ENCODE measurements at regions not wholly inside any gene's neighbourhood (a gene's known extent, or its start where the extent isn't known, plus 50 kb on each side); places are given as distances from the start of the nearest gene placed in this dataset.
"Not testable (repeated sequence)": the region's sequence is repeated elsewhere in the genome, so short reads cannot be mapped to it uniquely, and the experiment has no call there.

DNA sequence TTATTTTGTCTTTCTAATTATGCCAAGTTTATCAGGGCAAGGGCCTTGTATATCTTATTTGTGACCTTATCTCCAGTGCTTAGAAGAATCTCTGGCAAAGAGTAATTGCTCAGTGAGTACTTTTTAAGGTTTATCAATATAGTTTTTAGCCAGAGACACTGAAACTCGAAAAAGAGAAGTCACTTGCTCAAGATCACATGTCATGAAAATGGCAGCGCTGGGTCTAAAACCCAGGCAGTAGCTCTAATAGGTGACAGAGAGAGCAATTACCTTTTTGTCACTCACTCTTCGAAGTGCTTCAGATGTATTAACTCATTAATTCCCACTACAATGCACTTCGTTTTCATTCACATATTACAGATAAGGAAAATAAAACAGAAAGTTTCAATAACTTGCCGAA is 667.5 kb downstream of the DOK5 start:
- DNase-seq: no peak

DNA sequence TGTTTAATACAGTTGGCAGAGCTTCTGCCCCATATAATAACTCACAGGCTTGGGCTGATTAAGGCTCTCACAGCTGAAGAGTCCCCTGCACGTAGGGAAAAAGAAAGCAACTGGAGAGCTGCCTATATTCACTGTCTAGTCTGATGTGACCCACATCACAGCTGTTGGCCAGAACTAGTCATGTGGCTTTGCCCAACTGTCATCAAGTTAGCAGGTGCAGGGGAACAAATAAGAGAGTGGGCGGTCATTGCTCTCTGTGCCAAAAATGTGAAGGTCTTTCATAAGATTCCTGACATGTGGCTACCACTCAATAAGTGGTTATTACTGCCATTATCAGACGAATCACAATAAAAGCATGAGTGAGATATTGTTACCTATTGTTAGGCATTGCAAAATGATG is 665.2 kb downstream of the DOK5 start:
- DNase-seq: no peak

GRCh38 chr20:55139173-55139765 is 663.9 kb downstream of the DOK5 start:
- DNase-seq: no peak

GRCh38 chr20:55135923-55136322 is 660.5 kb downstream of the DOK5 start:
- DNase-seq: no peak

DNA sequence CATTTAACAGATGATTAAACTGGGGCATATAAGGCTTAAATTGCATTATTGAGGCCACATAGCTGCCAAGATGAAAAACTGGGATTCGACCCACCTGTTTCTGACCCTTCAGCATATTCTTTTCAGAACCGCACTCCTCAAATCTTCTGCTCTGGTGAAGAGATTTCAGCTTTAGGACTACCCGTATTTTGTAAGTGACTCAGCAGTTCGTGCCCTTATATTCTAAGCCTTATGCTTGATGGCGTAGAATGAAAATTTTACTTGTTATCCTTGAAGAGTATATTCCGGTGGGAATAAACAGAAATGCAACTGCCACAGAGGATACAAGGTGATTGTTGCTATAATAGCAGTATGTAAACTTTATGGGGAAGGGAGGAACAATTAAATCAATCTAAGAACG is 657.1 kb downstream of the DOK5 start:
- no peak for DNase-seq

GRCh38 chr20:55117577-55117976 is 642.2 kb downstream of the DOK5 start:
- DNase-seq: not testable (repeated sequence)

GRCh38 chr20:55116598-55116997 is 641.2 kb downstream of the DOK5 start:
- no peak for DNase-seq

DNA sequence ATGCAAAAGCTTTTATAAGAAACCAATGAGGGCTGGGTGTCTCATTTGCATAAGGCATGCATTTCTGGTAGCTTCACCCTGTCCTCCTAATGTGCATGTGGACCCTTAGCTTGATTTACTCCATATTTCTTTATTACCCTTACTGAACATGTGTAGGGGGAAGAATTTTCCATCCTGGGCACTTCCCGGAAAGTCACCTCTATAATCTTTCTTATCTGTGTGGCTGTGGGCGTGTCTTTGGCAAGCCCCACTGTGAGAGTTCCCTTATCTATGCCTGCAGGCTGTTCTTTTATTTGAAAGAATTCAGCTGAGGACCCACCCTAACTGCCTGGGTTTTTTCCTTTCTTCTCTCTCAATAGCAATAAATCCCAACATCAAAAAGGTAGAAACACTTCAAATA is 627.8 kb downstream of the DOK5 start:
- DNase-seq: no peak

GRCh38 chr20:55099251-55099650 is 623.9 kb downstream of the DOK5 start:
- DNase-seq: no peak

DNA sequence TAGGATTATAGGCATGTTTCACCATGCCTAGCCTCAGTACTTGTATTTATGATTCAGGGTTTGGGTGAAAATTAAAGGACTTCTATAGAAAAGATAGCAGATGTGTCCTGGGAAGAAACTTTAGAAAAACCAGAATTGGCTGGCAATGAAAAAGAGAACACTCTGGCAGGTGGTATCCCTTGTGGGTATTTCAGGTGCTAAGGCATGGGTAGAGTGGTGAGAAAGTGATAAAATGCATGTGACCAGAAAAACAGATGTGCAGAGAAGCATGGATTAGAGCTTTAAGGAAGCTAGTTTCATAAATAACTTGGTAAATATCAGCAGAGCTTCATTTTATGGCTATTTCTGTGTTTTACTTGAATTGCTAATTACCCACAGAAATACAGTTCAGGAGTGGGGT is 622.2 kb downstream of the DOK5 start:
- DNase-seq: no peak

DNA sequence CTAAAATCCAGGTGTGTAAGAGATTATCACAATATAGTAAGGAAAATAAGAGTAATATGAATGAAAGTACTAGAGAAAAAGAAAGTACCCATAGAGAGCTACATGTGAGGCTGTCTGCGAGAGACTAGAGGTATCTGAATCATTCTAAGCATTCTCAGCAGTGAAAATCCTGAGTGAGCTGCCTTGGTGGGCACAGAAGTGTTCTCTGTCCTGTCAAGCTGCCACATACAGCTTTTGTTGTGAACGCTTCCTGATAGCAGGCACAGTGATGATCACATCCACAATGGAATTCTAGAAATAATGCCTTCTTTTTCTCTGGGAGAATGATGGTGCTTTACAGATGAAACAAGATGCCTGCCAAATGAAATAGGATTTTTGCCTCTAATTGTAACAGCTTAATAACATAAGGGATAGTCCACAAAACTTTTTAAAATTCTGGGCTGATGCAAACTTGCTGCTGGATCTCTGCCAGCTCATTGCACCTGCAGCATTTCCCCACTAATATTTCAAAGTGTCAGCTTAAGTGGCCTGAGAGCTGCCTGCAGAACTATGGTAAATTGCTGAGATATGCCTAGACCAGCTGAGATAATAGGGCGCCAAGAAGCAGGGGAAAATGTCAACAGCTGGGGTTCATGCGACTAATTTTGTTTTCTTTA is 620.5 kb downstream of the DOK5 start:
- no peak for DNase-seq

GRCh38 chr20:55094353-55094861 is 619.0 kb downstream of the DOK5 start:
- no peak for DNase-seq

DNA sequence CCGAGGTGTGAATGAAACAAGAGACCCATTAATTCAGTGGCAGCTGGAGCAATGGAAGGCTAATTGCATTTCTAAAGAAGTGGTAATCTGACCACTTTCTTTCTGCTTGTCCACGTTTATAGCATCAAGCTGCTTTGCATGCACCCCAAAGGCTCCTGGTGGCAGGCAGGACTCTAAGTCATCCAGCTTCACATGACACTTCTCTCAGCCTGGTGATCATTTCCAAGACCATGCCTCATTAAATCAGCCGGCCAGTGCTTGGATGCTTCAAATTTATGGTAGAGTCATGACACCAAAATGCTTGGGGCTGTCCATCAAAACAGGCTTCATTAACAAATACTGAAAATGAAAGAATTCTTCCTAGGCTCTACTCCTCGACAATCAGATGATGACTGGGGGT is 614.9 kb downstream of the DOK5 start:
- DNase-seq: no peak

- DNase-seq: no peak
Observed at GRCh38 chr20:55086421-55086820, 611.0 kb downstream of the DOK5 start.

DNA sequence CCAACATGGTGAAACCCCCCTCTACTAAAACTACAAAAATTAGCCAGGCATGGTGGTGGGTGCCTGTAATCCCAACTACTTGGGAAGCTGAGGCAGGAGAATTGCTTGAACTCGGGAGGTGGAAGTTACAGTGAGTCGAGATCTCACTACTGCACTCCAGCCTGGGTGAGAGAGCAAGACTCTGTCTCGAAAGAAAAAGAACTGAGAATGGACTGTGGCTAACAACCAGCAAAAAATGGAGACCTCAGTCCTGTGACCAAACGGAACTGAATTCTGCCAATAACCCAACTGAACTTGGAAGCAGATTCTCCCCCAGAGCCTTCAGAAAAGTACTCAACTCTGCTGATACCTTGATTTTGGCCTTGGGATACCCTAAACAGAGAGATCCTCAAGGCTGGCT is 604.5 kb downstream of the DOK5 start:
- no peak for DNase-seq

- not testable (repeated sequence) for DNase-seq
Observed at GRCh38 chr20:55074266-55074840, 599.0 kb downstream of the DOK5 start.

- no peak for DNase-seq
Observed at GRCh38 chr20:55070001-55070400, 594.6 kb downstream of the DOK5 start.

GRCh38 chr20:55067158-55067825 is 591.9 kb downstream of the DOK5 start:
- DNase-seq: no peak

- no peak for DNase-seq
Observed at GRCh38 chr20:55058938-55059337, 583.5 kb downstream of the DOK5 start.

DNA sequence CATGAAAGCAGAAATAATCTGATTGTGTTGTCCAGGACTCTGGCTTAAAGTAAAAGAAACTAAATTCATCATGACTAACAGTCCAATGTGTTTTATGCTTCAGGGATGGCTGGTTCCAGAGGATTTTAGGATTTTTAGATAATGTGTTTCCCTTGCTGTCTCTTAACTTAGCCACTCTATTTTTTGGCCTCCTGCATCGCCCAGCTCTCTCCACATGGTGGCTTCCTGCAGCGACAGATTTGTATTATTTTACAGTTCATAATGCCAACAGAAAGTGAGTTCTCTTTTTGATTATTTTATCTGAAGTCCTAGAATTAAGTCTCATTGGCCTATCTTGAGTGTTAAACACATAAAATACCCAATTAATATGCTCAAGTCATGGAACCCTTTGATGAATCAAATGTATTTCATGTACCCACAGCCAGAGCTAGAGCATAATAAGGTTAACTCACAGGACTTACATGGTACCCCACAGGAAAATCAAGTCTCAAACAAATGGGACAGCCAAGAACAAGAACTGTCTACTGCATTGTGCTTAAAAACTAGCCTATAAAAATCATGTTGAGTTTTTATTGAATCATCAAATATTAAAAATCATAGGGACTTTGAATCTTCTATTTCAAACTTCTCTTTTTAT is 582.5 kb downstream of the DOK5 start:
- no peak for DNase-seq

- DNase-seq: no peak
Observed at GRCh38 chr20:55054453-55054852, 579.1 kb downstream of the DOK5 start.

DNA sequence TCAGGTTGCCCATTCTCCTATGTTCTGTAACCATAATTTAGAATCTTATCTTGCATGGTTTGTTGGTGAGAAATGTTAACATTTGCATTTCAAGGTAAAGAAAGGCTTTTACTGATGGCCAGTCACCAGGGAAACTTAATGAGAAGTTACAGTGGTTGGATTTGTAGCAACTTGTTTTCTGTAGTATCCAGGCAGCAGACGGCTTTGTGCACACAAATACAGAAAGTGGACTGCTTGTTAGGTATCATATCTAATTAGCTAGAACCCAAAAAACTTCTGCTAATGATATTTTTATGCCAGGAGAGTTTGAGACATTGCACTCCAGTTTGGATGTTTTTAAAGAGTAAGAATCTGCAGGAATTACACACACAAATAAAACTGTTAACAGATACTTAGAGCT is 578.0 kb downstream of the DOK5 start:
- no peak for DNase-seq

GRCh38 chr20:55052459-55052858 is 577.1 kb downstream of the DOK5 start:
- no peak for DNase-seq

Data from NCI-H526 (cell line).